H1 (cell line): ENCODE measurements at regions not wholly inside any gene's neighbourhood (a gene's known extent, or its start where the extent isn't known, plus 50 kb on each side); places are given as distances from the start of the nearest gene placed in this dataset.

ENCODE experiments used
- CTCF ChIA-PET: fragments of 300-600 bp; sonication (Branson Sonifier 250); formaldehyde crosslinking; loops from one replicate; lab custom pipeline; 2021; ENCODE audit not compliant: partially characterized antibody; lab: Charles Lee
- POLR2A ChIA-PET: fragments of 300-600 bp; sonication (Branson Sonifier 250); formaldehyde crosslinking; loops from one replicate; lab custom pipeline; 2021; ENCODE audit warnings: inconsistent platforms; ENCODE audit not compliant: partially characterized antibody; lab: Charles Lee
- DNase-seq, 2 experiments: peaks; one replicate each; pipeline versions ENCODE4 v3.0.0 to v3.0.0-alpha.2; 2010 to 2022; ENCODE audit warnings: low spot score in 2 of 2, low read depth in 1 of 2, mixed read lengths in 1 of 2
- FAIRE-seq: peaks from 2 replicates; lab custom pipeline; 2011; peaks lifted over from hg19 to GRCh38; lab: Jason Lieb, UNC
- H2AFZ ChIP-seq: 2 replicates; pipeline ENCODE4 v1.8.1; 2012; ENCODE audit warnings: low read length, inconsistent platforms
- H2AK5ac ChIP-seq: 2 replicates; pipeline ENCODE4 v1.6.1; 2013; ENCODE audit warnings: low read depth, low read length
- H2BK120ac ChIP-seq: replicated peaks from 2 replicates; pipeline ENCODE3; 2013; ENCODE audit warnings: low read depth, low read length, inconsistent platforms
- H2BK12ac ChIP-seq: 2 replicates; pipeline ENCODE4 v1.6.1; 2013; ENCODE audit warnings: low read depth, low read length
- H2BK15ac ChIP-seq: 2 replicates; pipeline ENCODE4 v1.6.1; 2013; ENCODE audit warnings: low read length
- H2BK20ac ChIP-seq: 2 replicates; pipeline ENCODE4 v1.6.1; 2013; ENCODE audit warnings: low read length
- H2BK5ac ChIP-seq: 2 replicates; pipeline ENCODE4 v1.6.1; 2013; ENCODE audit warnings: low read depth, low read length
- H3K14ac ChIP-seq: 2 replicates; pipeline ENCODE4 v1.6.1; 2013; ENCODE audit warnings: inconsistent platforms; ENCODE audit not compliant: insufficient read length
- H3K18ac ChIP-seq: 2 replicates; pipeline ENCODE4 v1.6.1; 2013; ENCODE audit warnings: low read length; ENCODE audit errors: extremely low read depth
- H3K23ac ChIP-seq: 2 replicates; pipeline ENCODE4 v1.6.1; 2013; ENCODE audit warnings: inconsistent platforms; ENCODE audit not compliant: insufficient read length
- H3K23me2 ChIP-seq: 2 replicates; pipeline ENCODE4 v1.6.1; 2013; ENCODE audit warnings: low read depth, low read length
- H3K27ac ChIP-seq: 2 replicates; pipeline ENCODE4 v1.6.1; 2011; ENCODE audit warnings: low read depth, low read length, inconsistent platforms
- H3K27me3 ChIP-seq, 4 experiments: replicated peaks in 1 of 4; 1 replicate in 1 of 4; 2 replicates in 3 of 4; pipeline versions ENCODE4 v1.6.1 to v1.8.1; 2011 to 2013; ENCODE audit warnings: low read length in 3 of 4, mild to moderate bottlenecking in 3 of 4, inconsistent platforms in 2 of 4, mixed read lengths in 2 of 4, moderate library complexity in 1 of 4; ENCODE audit not compliant: control insufficient read depth in 3 of 4, insufficient read depth in 3 of 4; ENCODE audit errors: extremely low read depth in 1 of 4
- H3K36me3 ChIP-seq, 4 experiments: 2 replicates each; pipeline versions ENCODE4 v1.6.1 to v1.8.1; 2011 to 2013; ENCODE audit warnings: mild to moderate bottlenecking in 4 of 4, low read length in 3 of 4, moderate library complexity in 2 of 4, control low read depth in 1 of 4, inconsistent platforms in 1 of 4; ENCODE audit not compliant: insufficient read depth in 4 of 4, control insufficient read depth in 2 of 4
- H3K4ac ChIP-seq: replicated peaks from 2 replicates; pipeline ENCODE3; 2013; ENCODE audit warnings: low read length, low read depth, mixed read lengths, inconsistent platforms; ENCODE audit not compliant: insufficient read length
- H3K4me1 ChIP-seq, 4 experiments: replicated peaks in 1 of 4; 1 replicate in 1 of 4; 2 replicates in 3 of 4; pipeline versions ENCODE4 v1.6.1 to v1.8.1; 2011 to 2013; ENCODE audit warnings: low read length in 3 of 4, inconsistent platforms in 2 of 4, mixed read lengths in 1 of 4; ENCODE audit not compliant: insufficient read depth in 4 of 4, control insufficient read depth in 3 of 4
- H3K4me2 ChIP-seq, 2 experiments: 2 replicates each; pipeline versions ENCODE4 v1.6.1 to v1.8.1; 2011 to 2013; ENCODE audit warnings: low read depth in 2 of 2, low read length in 2 of 2, control low read depth in 1 of 2, inconsistent platforms in 1 of 2, mild to moderate bottlenecking in 1 of 2; ENCODE audit not compliant: insufficient read depth in 1 of 2
- H3K4me3 ChIP-seq, 4 experiments: fragments of 200-600, 300-600 bp in 1 of 4; sonication (generic), shearing (Covaris generic), sonication (Bioruptor Twin) in 1 of 4; 2 replicates each; pipeline versions ENCODE4 v1.5.1 to v1.8.1; 2011 to 2016; ENCODE audit warnings: low read length in 4 of 4, low read depth in 3 of 4, control low read depth in 2 of 4, inconsistent platforms in 2 of 4, mild to moderate bottlenecking in 2 of 4, mixed read lengths in 1 of 4, moderate library complexity in 1 of 4; ENCODE audit not compliant: insufficient read depth in 2 of 4; ENCODE audit errors: extremely low read depth in 1 of 4
- H3K56ac ChIP-seq: replicated peaks from 2 replicates; pipeline ENCODE3; 2013; ENCODE audit warnings: low read depth, mild to moderate bottlenecking, mixed read lengths, low read length, inconsistent platforms; ENCODE audit not compliant: insufficient read length
- H3K79me1 ChIP-seq: 2 replicates; pipeline ENCODE4 v1.6.1; 2013; ENCODE audit warnings: low read depth, low read length, control low read depth
- H3K79me2 ChIP-seq, 2 experiments: 2 replicates each; pipeline versions ENCODE4 v1.6.1 to v1.8.1; 2012 to 2013; ENCODE audit warnings: low read length in 2 of 2, mild to moderate bottlenecking in 2 of 2, inconsistent platforms in 1 of 2; ENCODE audit not compliant: insufficient read depth in 2 of 2, control insufficient read depth in 1 of 2
- H3K9ac ChIP-seq, 4 experiments: replicated peaks in 1 of 4; 1 replicate in 1 of 4; 2 replicates in 3 of 4; pipeline versions ENCODE4 v1.6.1 to v1.8.1; 2011 to 2013; ENCODE audit warnings: low read depth in 3 of 4, low read length in 3 of 4, control low read depth in 2 of 4, mild to moderate bottlenecking in 2 of 4, moderate library complexity in 2 of 4, inconsistent platforms in 1 of 4; ENCODE audit errors: extremely low read depth in 1 of 4
- H3K9me3 ChIP-seq, 2 experiments: 2 replicates each; pipeline versions ENCODE4 v1.6.1 to v1.8.1; 2012 to 2013; ENCODE audit warnings: mild to moderate bottlenecking in 2 of 2, moderate library complexity in 2 of 2, control low read depth in 1 of 2, inconsistent platforms in 1 of 2, low read depth in 1 of 2, low read length in 1 of 2, mixed read lengths in 1 of 2; ENCODE audit not compliant: insufficient read depth in 2 of 2
- H4K20me1 ChIP-seq, 2 experiments: replicated peaks in 1 of 2; 2 replicates each; pipeline versions ENCODE3 to v1.8.1; 2011 to 2013; ENCODE audit warnings: inconsistent platforms in 2 of 2, low read length in 2 of 2, mild to moderate bottlenecking in 1 of 2; ENCODE audit not compliant: insufficient read depth in 2 of 2, control insufficient read depth in 1 of 2
- H4K5ac ChIP-seq: 2 replicates; pipeline ENCODE4 v1.6.1; 2013; ENCODE audit warnings: low read length, low read depth, mixed read lengths, inconsistent platforms; ENCODE audit not compliant: insufficient read length
- H4K8ac ChIP-seq: 2 replicates; pipeline ENCODE4 v1.8.0; 2013; ENCODE audit warnings: mild to moderate bottlenecking, moderate library complexity, low read length, inconsistent platforms; ENCODE audit not compliant: insufficient read depth; ENCODE audit errors: extremely low read depth
- H4K91ac ChIP-seq: replicated peaks from 2 replicates; pipeline ENCODE3; 2013; ENCODE audit warnings: low read length, mixed read lengths, inconsistent platforms; ENCODE audit not compliant: insufficient read length
- CBX8 ChIP-seq: fragments of 300-800, 300-1000 bp; sonication (generic); IDR thresholded peaks from 2 replicates; pipeline ENCODE4 v1.7.1; 2016; ENCODE audit warnings: low read depth, low read length, borderline replicate concordance
- CTBP2 ChIP-seq: IDR thresholded peaks from 2 replicates; pipeline ENCODE4 v1.7.0; 2011; ENCODE audit warnings: borderline replicate concordance, mild to moderate bottlenecking, moderate library complexity, mixed read lengths, low read length; ENCODE audit not compliant: insufficient read depth, insufficient read length
- JUN ChIP-seq: IDR thresholded peaks from 2 replicates; pipeline ENCODE4 v1.6.1; 2011; ENCODE audit warnings: low read depth, mild to moderate bottlenecking, improper control_type of control experiment, low read length
- NANOG ChIP-seq: IDR thresholded peaks from 2 replicates; pipeline ENCODE4 v1.6.1; 2011; ENCODE audit warnings: low read length, low read depth, mild to moderate bottlenecking, inconsistent platforms; ENCODE audit not compliant: insufficient read depth, poor library complexity, severe bottlenecking
- SP1 ChIP-seq: IDR thresholded peaks from 2 replicates; pipeline ENCODE4 v1.6.1; 2011; ENCODE audit warnings: low read depth, low read length

DNA sequence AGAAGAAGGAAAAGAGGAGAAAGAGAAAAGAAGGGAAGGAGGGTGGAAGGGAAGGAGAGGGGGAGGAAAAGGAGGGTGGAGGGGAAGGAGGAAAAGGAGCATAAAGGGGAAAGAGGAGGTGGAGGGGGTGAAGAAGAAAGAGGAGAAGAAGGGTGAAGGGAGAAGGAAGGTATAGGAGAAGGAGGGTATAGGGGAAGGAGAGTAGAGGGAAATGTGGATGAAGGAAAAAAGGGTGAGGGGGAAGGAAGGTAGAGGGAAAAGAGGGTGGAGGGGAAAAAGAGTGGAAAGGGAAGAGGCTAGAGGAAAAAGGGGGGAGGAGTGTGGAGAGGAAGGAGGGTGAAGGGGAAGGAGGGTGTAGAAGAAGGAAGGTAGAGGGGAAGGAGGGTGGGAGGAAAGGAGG is 928.6 kb downstream of the UQCRFS1 start:
- Histone ChIP-seq H3K23ac (no peak overlapping the region), H4K20me1 (no peaks in the 10 kb centered on the region), H3K4me2 (no peak overlapping the region), H3K23me2 (peaks cover 14% of the 10 kb centered on the region; the same call in 1 of the 2 replicates), H3K14ac (no peak overlapping the region), H3K27me3 (no peaks in the 10 kb centered on the region), H2BK20ac (no peak overlapping the region), H2BK12ac (no peak overlapping the region), H2AFZ (no peak overlapping the region), H4K5ac (no peak overlapping the region)
- no peak for DNase-seq
- POLR2A ChIA-PET, result interaction anchor here (0.7 kb wide), 1 partner anchor 560 kb away, joined by 5 read pairs; no protein-coding TSS in a partner anchor
- TF ChIP-seq JUN (no peak), NANOG (no peak), SP1 (no peak), CTBP2 (no peak), CBX8 (no peak)
- TF ChIP-seq, all 59 proteins: peak for 0
- Histone ChIP-seq H3K56ac (no peak overlapping the region), H4K91ac (no peak overlapping the region), H2BK120ac (no peak overlapping the region), H3K4me3 (no peak overlapping the region), H3K18ac (no peak overlapping the region), H3K79me2 (no peaks in the 10 kb centered on the region), H3K9ac (no peak overlapping the region), H3K4ac (no peak overlapping the region), H3K27ac (no peak overlapping the region), H2BK5ac (no peak overlapping the region), H3K79me1 (no peaks in the 10 kb centered on the region), H2BK15ac (no peak overlapping the region), H3K9me3 (0 out of 4 replicates have a peak, but pooled peaks cover 0 to 2% of the 10 kb centered on the region in 2 experiments), H2AK5ac (no peak overlapping the region), H4K8ac (no peak overlapping the region), H3K36me3 (no peaks in the 10 kb centered on the region; a peak in 1 of 8 replicates), H3K4me1 (peaks cover 0 to 7% (median 5%) of the 10 kb centered on the region in 4 experiments; a peak in 4 of 7 replicates)
- CTCF ChIA-PET, result interaction anchor here (0.7 kb wide), 1 partner anchor 135 kb away, joined by 3 read pairs; no protein-coding TSS in a partner anchor
- no peak for FAIRE-seq
